Right lobe of liver (tissue), 4 donors: ENCODE measurements at regions not wholly inside any gene's neighbourhood (a gene's known extent, or its start where the extent isn't known, plus 50 kb on each side); places are given as distances from the start of the nearest gene placed in this dataset.

Experiments
- POLR2A ChIP-seq: fragments of 450-650 bp; IDR thresholded peaks from one replicate; pipeline ENCODE4 v1.6.1; 2017; ENCODE audit warnings: antibody characterized with exemption, mild to moderate bottlenecking
- TF ChIP-seq, protein P1 (sequence below), 4 donors: fragments of 200-600 bp in 3 of 4; fragments of 450-650 bp in 1 of 4; IDR thresholded peaks; one replicate each; pipeline versions ENCODE4 v1.5.1 to v1.8.0; 2016 to 2022; ENCODE audit warnings: antibody characterized with exemption in 4 of 4, mild to moderate bottlenecking in 2 of 4
- donor health status: DM: no; HTN: no; CAD: no.
- donor health status: DM: no; HTN: no; CAD: no.
- donor health status: DM: no; HTN: yes; CAD: no.

DNA sequence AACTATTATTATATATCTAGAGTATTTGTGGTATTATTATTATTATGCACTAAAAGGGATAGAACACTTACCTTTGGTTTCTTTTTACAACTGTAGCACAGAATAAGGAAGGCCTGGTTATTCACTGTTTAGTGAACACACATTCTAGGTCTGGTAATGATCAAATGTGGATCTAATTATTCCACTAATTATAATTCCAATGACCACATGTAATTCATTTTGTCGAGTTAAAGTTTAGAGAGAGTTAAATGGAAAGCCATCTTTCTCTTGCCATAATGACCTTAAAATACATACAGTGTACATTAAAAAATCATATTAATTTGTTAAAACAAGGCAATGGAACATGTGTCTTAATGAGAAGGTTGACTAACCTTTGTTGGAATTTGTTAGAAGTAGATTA lies 147.8 kb downstream of the SEM1 start:
- TF ChIP-seq, protein P1, sequence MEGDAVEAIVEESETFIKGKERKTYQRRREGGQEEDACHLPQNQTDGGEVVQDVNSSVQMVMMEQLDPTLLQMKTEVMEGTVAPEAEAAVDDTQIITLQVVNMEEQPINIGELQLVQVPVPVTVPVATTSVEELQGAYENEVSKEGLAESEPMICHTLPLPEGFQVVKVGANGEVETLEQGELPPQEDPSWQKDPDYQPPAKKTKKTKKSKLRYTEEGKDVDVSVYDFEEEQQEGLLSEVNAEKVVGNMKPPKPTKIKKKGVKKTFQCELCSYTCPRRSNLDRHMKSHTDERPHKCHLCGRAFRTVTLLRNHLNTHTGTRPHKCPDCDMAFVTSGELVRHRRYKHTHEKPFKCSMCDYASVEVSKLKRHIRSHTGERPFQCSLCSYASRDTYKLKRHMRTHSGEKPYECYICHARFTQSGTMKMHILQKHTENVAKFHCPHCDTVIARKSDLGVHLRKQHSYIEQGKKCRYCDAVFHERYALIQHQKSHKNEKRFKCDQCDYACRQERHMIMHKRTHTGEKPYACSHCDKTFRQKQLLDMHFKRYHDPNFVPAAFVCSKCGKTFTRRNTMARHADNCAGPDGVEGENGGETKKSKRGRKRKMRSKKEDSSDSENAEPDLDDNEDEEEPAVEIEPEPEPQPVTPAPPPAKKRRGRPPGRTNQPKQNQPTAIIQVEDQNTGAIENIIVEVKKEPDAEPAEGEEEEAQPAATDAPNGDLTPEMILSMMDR (IDR thresholded peaks at IDR 0.05) = no peak
- no peak for TF ChIP-seq POLR2A
